Muscle layer of duodenum (tissue), 2 donors: ENCODE measurements at regions not wholly inside any gene's neighbourhood (a gene's known extent, or its start where the extent isn't known, plus 50 kb on each side); places are given as distances from the start of the nearest gene placed in this dataset.

Experiments
- H3K27ac ChIP-seq: one replicate; pipeline ENCODE4 v1.7.0; 2013; ENCODE audit warnings: mild to moderate bottlenecking, low read length
- H3K27me3 ChIP-seq: one replicate; pipeline ENCODE4 v1.7.0; 2013; ENCODE audit warnings: low read depth, mild to moderate bottlenecking, control low read depth, low read length
- H3K36me3 ChIP-seq, 2 donors: one replicate each; pipeline ENCODE4 v1.7.0; 2013; ENCODE audit warnings: low read length in 2 of 2, control low read depth in 1 of 2, mild to moderate bottlenecking in 1 of 2; ENCODE audit not compliant: insufficient read depth in 2 of 2, control insufficient read depth in 1 of 2
- H3K4me1 ChIP-seq, 2 donors: one replicate each; pipeline ENCODE4 v1.7.0; 2013; ENCODE audit warnings: low read length in 2 of 2, mild to moderate bottlenecking in 2 of 2, control low read depth in 1 of 2, moderate library complexity in 1 of 2; ENCODE audit not compliant: insufficient read depth in 2 of 2, control insufficient read depth in 1 of 2
- H3K4me3 ChIP-seq, 2 donors: one replicate each; pipeline ENCODE4 v1.7.0; 2013; ENCODE audit warnings: low read length in 2 of 2, low read depth in 1 of 2, mild to moderate bottlenecking in 1 of 2
- H3K9me3 ChIP-seq, 2 donors: one replicate each; pipeline ENCODE4 v1.7.0; 2013; ENCODE audit warnings: low read length in 2 of 2, control low read depth in 1 of 2, mild to moderate bottlenecking in 1 of 2; ENCODE audit not compliant: control insufficient read depth in 1 of 2
- donor health status: healthy.

DNA sequence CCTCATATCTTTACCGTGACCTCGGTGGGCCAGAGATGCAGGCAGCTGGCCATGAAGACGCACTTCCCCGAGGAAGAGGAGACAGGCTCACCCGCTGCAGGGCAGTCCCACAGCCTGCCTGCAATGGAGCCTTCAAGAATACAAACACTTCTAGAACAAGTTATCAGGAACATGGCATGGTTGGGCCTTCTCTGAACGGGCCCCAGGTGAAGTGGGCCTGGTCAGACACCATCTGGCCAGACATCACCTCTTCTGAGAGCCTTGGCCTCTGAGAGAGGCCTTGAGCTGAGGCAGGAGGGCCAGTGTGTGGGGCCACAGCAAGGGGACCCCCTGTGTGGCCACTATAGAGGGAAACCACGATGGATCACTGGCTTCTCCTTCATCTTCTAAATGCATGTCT, 112.4 kb upstream of the GDF10 start:
- Histone ChIP-seq H3K27me3 (no peaks in the 10 kb centered on the region), H3K27ac (no peak overlapping the region), H3K36me3 (no peaks in the 10 kb centered on the region), H3K4me1 (peaks cover 0 to 7% of the 10 kb centered on the region in 2 donors), H3K4me3 (no peak overlapping the region), H3K9me3 (no peaks in the 10 kb centered on the region)

DNA sequence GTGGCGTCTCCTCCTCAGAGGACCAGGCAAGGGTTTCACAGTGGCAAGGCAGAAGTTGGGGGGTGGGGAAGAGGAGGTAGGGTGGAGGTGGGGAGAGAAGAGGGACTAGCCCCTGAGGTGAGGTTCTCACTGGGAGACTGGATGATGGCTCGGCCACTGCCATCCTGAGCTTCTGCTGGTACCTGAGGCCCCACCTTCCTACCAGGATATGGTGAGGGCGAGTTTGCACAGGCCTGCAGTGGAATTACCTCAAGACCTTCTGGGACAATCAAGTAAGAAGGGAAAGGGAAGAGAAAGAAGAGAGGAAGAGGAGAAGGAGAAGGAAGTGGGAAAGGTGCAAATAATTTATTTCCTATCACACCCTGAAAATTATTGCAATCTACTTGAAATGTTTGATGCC, 111.8 kb upstream of the GDF10 start:
- H3K27me3 ChIP-seq = no peaks in the 10 kb centered on the region
- no peaks in the 10 kb centered on the region for H3K9me3 ChIP-seq
- H3K27ac ChIP-seq = no peak overlapping the region
- peaks cover 0 to 1% of the 10 kb centered on the region in 2 donors for H3K4me1 ChIP-seq
- no peak overlapping the region for H3K4me3 ChIP-seq
- no peaks in the 10 kb centered on the region for H3K36me3 ChIP-seq

- Histone ChIP-seq H3K27ac (no peak overlapping the region), H3K9me3 (no peaks in the 10 kb centered on the region), H3K36me3 (no peaks in the 10 kb centered on the region), H3K4me3 (no peak overlapping the region), H3K4me1 (no peaks in the 10 kb centered on the region), H3K27me3 (no peaks in the 10 kb centered on the region)
Measured at GRCh38 chr10:47189802-47190201, 110.2 kb upstream of the GDF10 start.

- Histone ChIP-seq H3K4me3 (no peak overlapping the region), H3K27me3 (no peaks in the 10 kb centered on the region), H3K9me3 (no peaks in the 10 kb centered on the region), H3K4me1 (no peaks in the 10 kb centered on the region), H3K36me3 (no peaks in the 10 kb centered on the region), H3K27ac (no peak overlapping the region)
Measured at GRCh38 chr10:47190301-47190700, 109.7 kb upstream of the GDF10 start.

GRCh38 chr10:47190802-47191450, 109.1 kb upstream of the GDF10 start:
- no peaks in the 10 kb centered on the region for H3K4me1 ChIP-seq
- H3K4me3 ChIP-seq = no peak overlapping the region
- H3K27ac ChIP-seq = no peak overlapping the region
- no peaks in the 10 kb centered on the region for H3K9me3 ChIP-seq
- no peaks in the 10 kb centered on the region for H3K36me3 ChIP-seq
- H3K27me3 ChIP-seq = no peaks in the 10 kb centered on the region

GRCh38 chr10:47192273-47192672, 107.7 kb upstream of the GDF10 start:
- Histone ChIP-seq H3K27ac (no peak overlapping the region), H3K4me3 (no peak overlapping the region), H3K4me1 (no peaks in the 10 kb centered on the region), H3K9me3 (no peaks in the 10 kb centered on the region), H3K36me3 (no peaks in the 10 kb centered on the region), H3K27me3 (no peaks in the 10 kb centered on the region)

- H3K27ac ChIP-seq = no peak overlapping the region
Measured at GRCh38 chr10:47193666-47194065, 106.3 kb upstream of the GDF10 start.

GRCh38 chr10:47195274-47195885, 104.6 kb upstream of the GDF10 start:
- H3K9me3 ChIP-seq = no peaks in the 10 kb centered on the region
- H3K4me1 ChIP-seq = no peaks in the 10 kb centered on the region
- H3K27me3 ChIP-seq = no peaks in the 10 kb centered on the region
- H3K36me3 ChIP-seq = no peaks in the 10 kb centered on the region
- no peak overlapping the region for H3K4me3 ChIP-seq
- H3K27ac ChIP-seq = no peak overlapping the region

More at GRCh38 chr10:47193666-47194065, 106.3 kb upstream of the GDF10 start:
- H3K36me3 ChIP-seq = no peaks in the 10 kb centered on the region
- H3K4me1 ChIP-seq = no peaks in the 10 kb centered on the region
- no peaks in the 10 kb centered on the region for H3K27me3 ChIP-seq
- H3K9me3 ChIP-seq = no peaks in the 10 kb centered on the region
- H3K4me3 ChIP-seq = no peak overlapping the region

DNA sequence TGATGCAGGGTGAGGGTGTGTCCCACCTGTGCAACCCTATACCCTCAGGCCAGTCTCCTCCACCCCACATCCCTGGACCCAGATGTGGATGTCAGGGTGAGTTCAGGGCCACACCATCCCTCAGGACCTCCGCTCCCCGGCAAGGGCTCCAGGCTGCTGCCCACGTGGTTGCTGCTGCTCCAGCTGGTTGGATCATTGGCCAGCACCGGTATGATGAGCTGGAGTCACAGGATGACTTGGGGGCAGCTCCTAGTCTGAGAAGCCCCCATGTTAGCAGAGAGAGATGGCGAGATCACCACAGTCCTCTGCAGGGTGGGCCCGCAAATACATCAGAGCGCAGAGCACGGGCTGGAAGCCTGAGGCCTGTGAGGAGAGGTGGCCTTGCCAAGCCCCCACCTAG, 103.3 kb upstream of the GDF10 start:
- no peaks in the 10 kb centered on the region for H3K36me3 ChIP-seq
- no peak overlapping the region for H3K27ac ChIP-seq
- no peaks in the 10 kb centered on the region for H3K4me1 ChIP-seq
- H3K4me3 ChIP-seq = no peak overlapping the region
- peaks cover 0 to 5% of the 10 kb centered on the region in 2 donors for H3K9me3 ChIP-seq
- no peaks in the 10 kb centered on the region for H3K27me3 ChIP-seq

DNA sequence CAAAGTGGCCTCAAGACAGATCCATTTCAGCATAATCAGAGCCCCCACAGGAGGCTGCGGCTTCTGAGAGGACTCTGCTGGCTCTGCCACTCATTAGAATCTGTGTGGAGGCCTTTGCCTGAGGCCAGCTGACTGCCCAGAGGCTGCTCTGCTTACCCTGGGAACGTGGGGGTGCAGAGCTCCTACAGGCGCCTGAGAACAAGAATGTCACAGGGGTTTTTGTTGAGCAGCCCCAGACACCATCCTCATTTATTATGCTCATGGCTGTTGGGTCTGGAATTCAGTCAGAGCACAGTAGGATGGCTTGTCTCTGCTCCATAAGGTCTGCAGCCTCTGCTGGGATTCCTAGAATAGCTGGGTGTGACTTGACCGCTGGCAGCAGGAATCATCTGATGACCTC, 101.8 kb upstream of the GDF10 start:
- Histone ChIP-seq H3K4me3 (no peak overlapping the region), H3K27me3 (no peaks in the 10 kb centered on the region), H3K36me3 (no peaks in the 10 kb centered on the region), H3K9me3 (peaks cover 0 to 5% of the 10 kb centered on the region in 2 donors), H3K4me1 (no peaks in the 10 kb centered on the region), H3K27ac (no peak overlapping the region)

- Histone ChIP-seq H3K9me3 (peaks cover 0 to 5% of the 10 kb centered on the region in 2 donors), H3K36me3 (no peaks in the 10 kb centered on the region), H3K27ac (no peak overlapping the region), H3K27me3 (no peaks in the 10 kb centered on the region), H3K4me1 (no peaks in the 10 kb centered on the region), H3K4me3 (no peak overlapping the region)
Measured at GRCh38 chr10:47205192-47205591, 94.8 kb upstream of the GDF10 start.
